NCI-H2196 (cell line): ENCODE measurements at regions not wholly inside any gene's neighbourhood (a gene's known extent, or its start where the extent isn't known, plus 50 kb on each side); places are given as distances from the start of the nearest gene placed in this dataset.

ENCODE experiments used
- DNase-seq: peaks from one replicate; lab custom pipeline; 2025; ENCODE audit not compliant: unreplicated experiment; lab: John Stamatoyannopoulos, UW

- DNase-seq, result peak; percentile 34
These were observed 121.7 kb downstream of the ZNF664 start for GRCh38 chr12:124094733-124095132.

DNA sequence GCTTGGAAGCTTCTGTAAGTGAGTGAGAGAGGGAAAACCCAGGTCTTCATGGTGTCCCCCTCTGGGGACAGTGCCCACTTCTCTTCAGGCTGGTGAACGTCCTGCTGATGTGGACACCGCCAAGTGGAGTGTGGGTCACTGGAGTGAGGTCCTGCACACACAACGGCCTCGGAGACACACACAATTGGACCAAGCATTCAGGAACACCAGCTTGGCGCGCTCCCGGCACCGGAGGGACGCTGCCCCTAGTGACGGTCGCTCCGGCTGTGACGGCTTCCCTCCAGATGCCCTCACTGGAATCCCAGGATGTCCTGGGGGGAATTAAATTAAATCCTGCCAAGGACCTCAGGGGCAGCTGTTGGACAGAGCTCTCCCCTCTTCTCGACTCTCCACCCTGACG, 123.1 kb downstream of the ZNF664 start:
- no peak for DNase-seq

DNA sequence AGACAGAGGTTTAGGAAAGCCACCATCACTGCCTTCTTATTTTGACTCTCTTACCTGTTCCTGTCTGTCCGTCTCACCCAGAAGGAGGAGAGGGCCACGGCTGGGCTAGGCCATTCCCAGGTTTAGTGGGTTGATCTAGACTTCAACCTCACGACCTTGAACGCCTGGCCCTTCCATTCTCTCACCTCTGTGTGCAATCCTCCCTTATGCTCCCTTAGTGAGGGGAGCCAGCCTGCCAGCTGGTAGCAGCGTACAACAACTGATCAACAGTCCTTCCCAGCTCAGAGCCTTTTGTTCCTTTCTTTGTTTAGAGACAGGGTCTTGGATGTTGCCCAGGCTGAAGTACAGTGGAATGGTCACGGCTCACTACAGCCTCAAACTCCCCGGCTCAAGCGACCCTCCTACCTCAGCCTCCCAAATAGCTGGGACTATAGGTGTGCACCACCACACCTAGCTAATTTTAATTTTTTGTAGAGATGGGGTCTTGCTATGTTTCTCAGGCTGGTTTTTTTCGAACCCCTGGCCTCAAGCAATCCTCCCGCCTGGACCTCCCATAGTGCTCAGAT, 123.9 kb downstream of the ZNF664 start:
- no peak for DNase-seq

DNA sequence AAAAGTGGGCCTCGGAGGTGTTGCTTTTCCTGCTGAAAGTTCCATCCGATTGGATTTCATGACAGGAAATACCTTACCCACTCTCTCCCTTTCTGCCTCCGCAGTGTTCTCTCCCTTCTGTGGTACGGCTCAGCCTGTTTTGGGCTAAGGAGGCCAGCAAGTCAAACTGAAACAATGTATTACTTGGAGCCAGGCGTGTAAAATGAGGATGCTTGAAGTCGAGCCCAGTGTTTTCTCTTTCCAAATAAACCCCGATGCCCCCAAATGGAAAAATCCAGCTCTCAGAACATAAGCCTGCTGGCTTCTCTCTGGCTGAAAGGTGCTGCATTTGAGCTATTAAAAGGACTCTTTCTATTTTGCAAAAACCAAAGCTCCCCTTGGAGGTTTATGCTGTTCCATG, 124.7 kb downstream of the ZNF664 start:
- no peak for DNase-seq

DNA sequence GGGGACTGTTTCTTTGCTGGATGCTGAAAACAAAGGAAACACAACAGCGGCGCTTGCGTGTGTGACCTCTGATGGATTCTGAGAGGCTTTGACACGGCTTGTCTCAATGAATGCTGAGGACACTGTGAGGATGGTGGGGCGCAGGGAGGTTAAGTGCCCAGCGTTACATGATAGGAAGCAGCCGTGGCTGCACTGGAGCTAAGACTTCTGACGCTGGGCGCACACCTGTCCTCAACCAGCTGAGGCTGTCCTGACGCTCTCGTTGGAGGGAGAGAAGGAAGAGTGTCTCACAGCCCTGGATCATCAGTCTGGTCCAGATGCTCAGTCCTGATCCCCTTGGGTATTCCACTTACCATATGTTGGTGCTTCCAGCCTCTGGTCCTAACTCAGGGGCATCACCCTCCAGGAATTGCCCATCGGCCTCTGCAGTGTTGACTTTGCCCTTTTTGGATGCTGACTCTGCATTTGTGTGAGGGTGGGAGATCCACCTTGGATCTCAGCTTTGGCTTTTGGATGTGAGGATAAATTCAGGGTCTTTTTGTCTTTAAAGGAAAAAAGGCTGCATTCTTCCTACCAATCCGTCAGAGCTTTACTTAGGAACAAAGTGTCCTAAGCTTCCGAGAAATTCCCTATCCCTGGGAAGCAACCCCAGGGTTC, 125.2 kb downstream of the ZNF664 start:
- no peak for DNase-seq

DNA sequence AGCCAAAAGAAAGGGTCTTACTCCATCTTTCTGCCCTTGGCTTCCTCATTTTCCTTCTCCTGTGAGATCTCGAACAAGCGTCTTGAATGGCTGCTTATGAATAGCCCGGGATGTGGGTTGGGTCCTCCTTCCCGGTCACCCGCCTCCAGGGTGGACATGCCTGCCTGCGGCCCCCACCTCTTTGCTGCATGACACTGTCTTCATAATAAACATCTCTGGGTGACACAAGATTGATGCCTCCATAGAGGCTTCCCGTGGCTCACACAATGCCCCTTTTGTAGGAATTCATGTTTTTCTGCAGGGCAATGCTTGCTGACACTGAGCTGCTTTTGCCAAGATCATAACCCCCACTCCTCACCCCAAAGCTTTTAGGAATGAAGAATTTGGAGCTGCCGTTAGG, 125.9 kb downstream of the ZNF664 start:
- no peak for DNase-seq

GRCh38 chr12:124099661-124100060, 126.6 kb downstream of the ZNF664 start:
- no peak for DNase-seq

- DNase-seq, result no peak
These were observed 127.7 kb downstream of the ZNF664 start for GRCh38 chr12:124100572-124101178.

- DNase-seq, result no peak
These were observed 132.5 kb downstream of the ZNF664 start for GRCh38 chr12:124105546-124105945.

- DNase-seq, result no peak
These were observed 134.3 kb downstream of the ZNF664 start for GRCh38 chr12:124107351-124107750.

GRCh38 chr12:124109760-124110159, 136.7 kb downstream of the ZNF664 start:
- no peak for DNase-seq

DNA sequence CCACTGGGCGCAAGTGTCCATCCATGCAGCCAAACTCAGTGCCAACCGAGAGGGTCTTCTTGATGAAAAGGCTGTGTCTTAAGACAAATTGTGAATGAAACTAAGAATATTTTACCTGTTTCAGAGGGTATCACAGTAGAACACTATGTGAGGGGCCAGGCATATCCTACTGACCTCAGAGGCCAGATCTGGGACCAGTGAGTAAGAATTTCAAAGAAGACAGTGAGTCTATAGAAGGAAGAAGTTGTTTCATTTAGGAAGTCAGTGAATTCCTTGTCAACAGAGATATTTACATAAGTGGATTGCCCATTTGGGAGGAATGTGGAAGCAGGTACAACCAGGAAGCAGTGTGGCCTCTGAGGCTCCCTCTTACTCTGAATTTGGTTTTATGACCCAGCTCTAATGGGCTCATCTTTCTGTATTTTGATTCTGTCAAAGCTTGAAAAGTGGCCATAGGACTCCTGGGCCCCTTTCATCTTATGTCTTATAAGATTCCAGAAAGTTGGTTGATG, 137.4 kb downstream of the ZNF664 start:
- DNase-seq, result no peak

DNA sequence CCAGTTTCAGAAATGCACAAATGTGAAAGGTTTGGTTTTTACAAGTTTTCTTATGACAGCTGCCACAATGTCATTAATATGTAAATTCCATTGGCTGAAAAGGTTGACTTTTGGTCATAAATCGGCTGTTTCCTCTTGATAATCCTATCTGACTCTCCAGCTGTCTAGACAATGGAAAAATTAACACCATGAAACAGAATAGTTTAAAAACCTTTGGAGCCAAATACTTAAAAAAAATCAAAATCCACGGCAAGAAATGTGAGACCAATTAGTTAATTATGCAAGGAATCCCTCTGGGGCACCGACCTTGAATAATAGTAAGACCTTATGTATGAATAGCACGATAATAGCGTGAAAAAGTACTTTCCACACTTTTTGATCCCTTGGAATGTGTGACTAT, 138.0 kb downstream of the ZNF664 start:
- DNase-seq, result no peak

GRCh38 chr12:124114316-124114715, 141.3 kb downstream of the ZNF664 start:
- no peak for DNase-seq

DNA sequence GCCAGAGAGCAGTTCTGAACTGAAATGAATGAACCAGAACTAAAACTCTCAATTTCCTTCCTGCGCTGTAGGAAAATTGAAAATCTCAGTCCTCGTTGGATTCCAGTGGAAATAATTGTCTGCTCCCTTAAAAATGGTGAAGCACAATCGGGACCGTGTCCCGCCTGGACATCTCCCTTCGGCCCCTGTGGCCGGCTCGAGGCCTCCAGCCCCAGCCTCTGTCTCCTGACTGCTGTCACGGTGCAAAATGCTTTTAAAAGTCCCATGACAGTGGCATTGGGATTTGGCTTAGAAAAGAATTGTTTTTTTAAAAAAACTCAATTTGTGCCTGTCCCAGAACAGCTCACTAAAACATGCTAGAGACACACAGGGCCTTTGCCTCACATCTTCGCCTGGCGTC, 142.5 kb downstream of the ZNF664 start:
- no peak for DNase-seq

DNA sequence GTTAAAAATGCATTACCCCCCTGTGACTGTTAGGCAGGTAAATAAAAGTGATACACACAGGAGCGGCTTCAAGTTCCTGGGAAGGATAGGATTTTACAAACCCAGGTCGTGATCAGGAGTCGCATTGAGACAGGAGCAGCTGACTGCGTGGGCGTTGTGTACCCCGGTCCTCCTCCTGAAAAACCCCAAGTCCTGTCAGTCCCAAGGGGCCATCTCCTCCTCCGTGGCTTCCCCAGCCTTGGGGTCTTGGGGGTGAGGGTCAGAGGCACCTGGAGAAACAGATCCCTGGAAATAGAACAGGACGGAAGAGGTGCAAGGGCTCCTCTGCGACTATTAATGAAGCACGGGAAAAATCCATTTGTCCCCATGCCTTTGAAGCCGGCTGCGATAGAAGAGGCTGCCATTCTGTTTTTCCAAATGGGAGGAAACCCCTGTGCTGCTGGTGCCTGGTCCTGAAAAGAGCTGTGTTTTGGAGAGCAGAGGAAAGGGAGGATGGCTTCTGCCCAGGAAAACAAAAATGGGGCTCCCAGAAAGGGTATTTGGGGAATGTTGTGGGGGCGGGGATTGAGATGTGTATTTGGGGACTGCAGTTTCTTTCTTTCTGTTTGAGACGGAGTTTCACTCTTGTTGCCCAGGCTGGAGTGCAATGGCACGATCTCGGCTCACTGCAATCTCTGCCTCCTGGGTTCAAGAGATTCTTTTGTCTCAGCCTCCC, 143.1 kb downstream of the ZNF664 start:
- DNase-seq, result no peak

DNA sequence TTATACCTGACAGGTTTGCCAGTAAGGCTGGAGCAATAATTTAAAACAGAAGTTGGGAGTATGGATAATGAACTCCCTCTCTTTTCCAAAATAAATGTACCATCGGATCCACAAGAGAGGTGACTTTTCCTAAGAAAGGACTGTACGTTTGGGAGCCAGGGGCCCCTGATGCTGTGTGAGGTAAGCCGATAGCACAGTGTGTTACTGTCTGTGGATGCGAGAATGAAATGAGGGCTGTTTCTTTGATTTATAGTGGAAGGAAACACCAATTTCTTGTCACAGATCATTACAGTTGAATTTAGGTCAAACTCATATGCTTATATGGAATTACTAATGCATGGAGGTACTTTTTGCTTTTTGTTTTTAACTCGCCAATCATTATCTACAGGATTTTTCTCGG, 147.7 kb downstream of the ZNF664 start:
- DNase-seq, result no peak

GRCh38 chr12:124122722-124123121, 149.7 kb downstream of the ZNF664 start:
- no peak for DNase-seq

- no peak for DNase-seq
These were observed 150.4 kb downstream of the ZNF664 start for GRCh38 chr12:124123296-124124000.

DNA sequence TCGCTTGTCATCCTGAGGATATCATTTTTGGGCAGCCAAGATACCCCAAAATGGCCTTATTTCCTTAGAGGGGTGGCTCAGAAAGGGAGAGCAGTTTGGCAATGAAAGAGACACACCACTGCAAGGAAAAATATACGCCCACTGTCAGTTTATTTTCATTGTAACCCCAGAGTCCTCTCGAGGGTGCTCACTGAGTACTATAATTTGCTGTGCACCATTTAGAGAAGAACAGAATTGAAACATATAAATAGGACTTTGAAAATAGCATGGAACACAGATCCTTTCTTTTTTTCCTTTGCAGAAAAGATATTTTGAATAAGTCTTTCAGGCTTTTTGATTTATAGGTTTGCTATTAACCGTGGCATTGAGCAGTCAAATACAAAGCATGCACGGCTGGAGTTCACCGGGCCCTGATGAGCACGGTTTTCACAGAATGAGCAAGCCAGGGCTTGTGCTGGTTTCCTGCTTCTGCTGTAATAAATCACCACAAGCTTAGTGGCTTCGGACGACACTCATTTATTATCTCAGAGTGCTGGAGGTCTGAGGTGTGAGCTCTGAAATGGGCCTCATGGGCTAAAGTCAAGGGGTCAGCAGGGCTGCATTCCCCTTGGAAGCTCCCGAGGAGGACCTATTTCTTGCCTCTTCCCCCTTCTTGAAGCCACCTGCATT, 152.3 kb downstream of the ZNF664 start:
- peak; percentile 6 for DNase-seq
